Osteocyte (in vitro differentiated cells): ENCODE measurements at regions not wholly inside any gene's neighbourhood (a gene's known extent, or its start where the extent isn't known, plus 50 kb on each side); places are given as distances from the start of the nearest gene placed in this dataset.

Experiments used
- DNase-seq: peaks from one replicate; pipeline ENCODE4 v3.0.0; 2021; ENCODE audit warnings: mixed read lengths; ENCODE audit not compliant: unreplicated experiment; ENCODE audit errors: extremely low spot score
- H3K27ac Mint-ChIP-seq: one replicate; pipeline ENCODE4 v1.8.0; 2021; ENCODE audit warnings: mild to moderate bottlenecking, mixed read lengths; ENCODE audit not compliant: unreplicated experiment
- H3K27me3 Mint-ChIP-seq: one replicate; pipeline ENCODE4 v1.8.0; 2021; ENCODE audit warnings: mixed read lengths; ENCODE audit not compliant: unreplicated experiment
- H3K36me3 Mint-ChIP-seq: one replicate; pipeline ENCODE4 v1.8.0; 2021; ENCODE audit warnings: mixed read lengths; ENCODE audit not compliant: unreplicated experiment
- H3K4me1 Mint-ChIP-seq: one replicate; pipeline ENCODE4 v1.8.0; 2021; ENCODE audit warnings: mixed read lengths; ENCODE audit not compliant: unreplicated experiment
- H3K4me3 Mint-ChIP-seq: one replicate; pipeline ENCODE4 v1.8.0; 2021; ENCODE audit warnings: mild to moderate bottlenecking, moderate library complexity, mixed read lengths; ENCODE audit not compliant: unreplicated experiment
- H3K9me3 Mint-ChIP-seq: one replicate; pipeline ENCODE4 v1.8.0; 2021; ENCODE audit warnings: mixed read lengths; ENCODE audit not compliant: unreplicated experiment
- TF ChIP-seq, protein P1 (sequence below): fragments of 200-600 bp; sonication (generic); IDR thresholded peaks from 2 replicates; pipeline ENCODE4 v1.5.0; 2021; ENCODE audit warnings: antibody characterized with exemption, mild to moderate bottlenecking, moderate library complexity

DNA sequence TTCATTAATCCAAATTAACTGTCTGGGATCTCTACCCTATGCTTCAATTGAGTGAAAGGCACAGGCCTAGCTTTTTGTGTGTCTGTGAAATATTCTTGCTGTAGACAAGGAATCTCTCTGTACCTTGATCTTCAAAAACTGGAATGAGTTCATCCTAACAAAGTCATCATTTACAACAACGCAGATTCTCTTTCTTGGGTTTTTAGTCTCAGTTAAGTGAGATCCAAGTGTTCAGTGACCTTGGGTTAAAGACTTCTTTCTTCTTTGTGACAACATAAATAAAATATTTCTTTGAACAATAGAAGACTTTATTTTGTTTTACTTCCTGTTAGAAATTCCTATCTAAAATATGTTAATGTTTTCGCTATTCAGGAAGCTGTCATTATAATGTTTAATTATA lies 192.2 kb upstream of the LMNTD1 start:
- TF ChIP-seq, protein P1, sequence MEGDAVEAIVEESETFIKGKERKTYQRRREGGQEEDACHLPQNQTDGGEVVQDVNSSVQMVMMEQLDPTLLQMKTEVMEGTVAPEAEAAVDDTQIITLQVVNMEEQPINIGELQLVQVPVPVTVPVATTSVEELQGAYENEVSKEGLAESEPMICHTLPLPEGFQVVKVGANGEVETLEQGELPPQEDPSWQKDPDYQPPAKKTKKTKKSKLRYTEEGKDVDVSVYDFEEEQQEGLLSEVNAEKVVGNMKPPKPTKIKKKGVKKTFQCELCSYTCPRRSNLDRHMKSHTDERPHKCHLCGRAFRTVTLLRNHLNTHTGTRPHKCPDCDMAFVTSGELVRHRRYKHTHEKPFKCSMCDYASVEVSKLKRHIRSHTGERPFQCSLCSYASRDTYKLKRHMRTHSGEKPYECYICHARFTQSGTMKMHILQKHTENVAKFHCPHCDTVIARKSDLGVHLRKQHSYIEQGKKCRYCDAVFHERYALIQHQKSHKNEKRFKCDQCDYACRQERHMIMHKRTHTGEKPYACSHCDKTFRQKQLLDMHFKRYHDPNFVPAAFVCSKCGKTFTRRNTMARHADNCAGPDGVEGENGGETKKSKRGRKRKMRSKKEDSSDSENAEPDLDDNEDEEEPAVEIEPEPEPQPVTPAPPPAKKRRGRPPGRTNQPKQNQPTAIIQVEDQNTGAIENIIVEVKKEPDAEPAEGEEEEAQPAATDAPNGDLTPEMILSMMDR = no peak
- H3K27me3 Mint-ChIP-seq = no peaks in the 10 kb centered on the region
- no peak for DNase-seq

DNA sequence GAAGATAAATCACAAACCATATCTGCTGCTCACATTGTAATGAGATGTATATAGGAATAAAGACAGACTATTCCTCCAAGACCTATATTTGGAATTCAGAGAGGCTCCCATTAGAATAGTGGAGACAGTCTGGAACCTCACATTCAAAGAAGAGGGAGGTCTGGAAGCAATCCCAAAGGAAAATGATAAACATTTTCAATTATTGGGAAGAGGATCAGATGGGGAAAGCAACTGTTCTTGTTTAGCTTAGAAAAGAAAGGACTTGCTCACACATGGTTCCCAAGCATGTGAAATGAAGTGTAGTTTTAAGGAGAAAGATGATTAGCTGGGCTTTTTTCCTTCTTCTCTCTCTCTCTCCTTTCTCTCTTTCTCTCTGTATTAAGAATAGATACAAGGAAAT lies 193.0 kb upstream of the LMNTD1 start:
- TF ChIP-seq, protein P1 = no peak
- no peaks in the 10 kb centered on the region for H3K9me3 Mint-ChIP-seq
- no peaks in the 10 kb centered on the region for H3K4me1 Mint-ChIP-seq
- H3K4me3 Mint-ChIP-seq = no peak overlapping the region
- H3K36me3 Mint-ChIP-seq = no peaks in the 10 kb centered on the region
- no peaks in the 10 kb centered on the region for H3K27me3 Mint-ChIP-seq
- H3K27ac Mint-ChIP-seq = no peak overlapping the region
- no peak for DNase-seq

More for the DNA sequence above, 192.2 kb upstream of the LMNTD1 start:
- no peaks in the 10 kb centered on the region for H3K9me3 Mint-ChIP-seq
- H3K27ac Mint-ChIP-seq = no peak overlapping the region
- no peaks in the 10 kb centered on the region for H3K36me3 Mint-ChIP-seq
- no peaks in the 10 kb centered on the region for H3K4me1 Mint-ChIP-seq
- no peak overlapping the region for H3K4me3 Mint-ChIP-seq

DNA sequence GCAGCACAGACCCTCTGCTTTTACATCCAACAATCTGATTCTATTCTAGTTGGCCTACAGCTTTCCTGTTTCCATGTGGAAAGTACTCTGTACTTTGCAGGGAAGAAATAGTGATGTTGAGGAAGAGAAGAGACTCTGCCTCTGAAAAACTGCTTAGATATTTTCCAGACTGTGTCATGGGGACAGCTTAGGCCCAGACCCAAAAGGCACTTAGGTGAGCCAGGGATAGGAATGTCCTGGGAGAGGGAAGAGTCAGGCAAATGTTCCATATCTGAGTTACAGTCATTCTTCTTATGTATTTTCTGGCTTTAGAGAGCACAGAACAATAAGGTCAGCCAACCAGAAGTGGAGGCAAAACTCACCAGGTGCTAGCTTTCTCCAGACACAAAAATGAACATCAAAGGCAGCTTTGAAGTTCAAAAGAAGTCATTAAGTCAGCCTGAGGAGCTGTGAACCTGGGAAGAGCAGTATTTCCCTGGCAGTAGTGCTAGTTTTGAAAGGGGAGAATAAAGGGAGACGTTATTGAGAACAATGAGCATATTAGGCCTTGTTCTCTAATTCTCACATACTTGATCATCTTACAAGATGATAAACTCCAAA lies 199.7 kb upstream of the LMNTD1 start:
- Mint-ChIP-seq H3K4me1 (no peaks in the 10 kb centered on the region), H3K36me3 (no peaks in the 10 kb centered on the region), H3K9me3 (no peaks in the 10 kb centered on the region), H3K4me3 (no peak overlapping the region), H3K27me3 (no peaks in the 10 kb centered on the region), H3K27ac (no peak overlapping the region)
- TF ChIP-seq, protein P1 = no peak
- no peak for DNase-seq

DNA sequence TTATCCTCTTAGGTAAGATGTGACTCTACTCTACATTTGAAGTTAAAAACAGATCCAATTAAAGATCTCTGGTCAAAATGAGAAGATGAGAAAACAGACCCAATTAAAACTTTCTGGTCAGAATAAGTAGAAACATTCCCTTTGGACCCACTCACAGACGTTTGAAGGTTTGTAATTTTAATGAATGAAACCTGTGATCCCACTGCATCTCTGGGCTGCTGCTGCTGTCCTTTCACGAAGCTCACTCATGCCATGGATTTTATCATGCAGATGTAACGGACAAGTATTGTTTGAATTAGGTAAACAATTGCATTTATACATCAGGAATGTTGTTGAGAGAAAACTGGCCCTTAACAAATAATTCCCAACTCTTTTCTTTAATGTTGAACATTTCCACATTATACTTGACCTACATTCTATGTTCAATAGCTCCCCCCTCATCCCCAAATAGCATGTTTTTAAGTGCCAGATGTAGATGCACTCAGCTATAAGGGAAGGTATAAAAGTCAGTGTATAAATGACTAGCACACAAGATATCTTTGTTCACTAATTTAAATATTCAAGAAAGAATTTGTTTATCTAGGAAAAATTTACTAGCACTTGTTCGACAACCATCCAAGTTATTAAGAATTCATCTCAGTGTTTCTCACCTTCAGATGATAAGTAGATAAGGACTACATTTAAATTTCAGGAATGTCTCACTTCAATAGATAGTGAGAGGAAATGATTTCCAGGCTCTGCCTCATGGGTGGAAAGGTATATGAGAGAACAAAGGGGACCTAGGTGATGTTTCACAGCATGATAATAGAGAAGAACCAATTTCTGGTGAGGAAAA lies 202.3 kb upstream of the LMNTD1 start:
- Mint-ChIP-seq H3K27me3 (no peaks in the 10 kb centered on the region), H3K4me3 (no peak overlapping the region), H3K27ac (no peak overlapping the region), H3K36me3 (no peaks in the 10 kb centered on the region), H3K9me3 (no peaks in the 10 kb centered on the region), H3K4me1 (peaks cover 4% of the 10 kb centered on the region)
- no peak for DNase-seq
- TF ChIP-seq, protein P1 = no peak

DNA sequence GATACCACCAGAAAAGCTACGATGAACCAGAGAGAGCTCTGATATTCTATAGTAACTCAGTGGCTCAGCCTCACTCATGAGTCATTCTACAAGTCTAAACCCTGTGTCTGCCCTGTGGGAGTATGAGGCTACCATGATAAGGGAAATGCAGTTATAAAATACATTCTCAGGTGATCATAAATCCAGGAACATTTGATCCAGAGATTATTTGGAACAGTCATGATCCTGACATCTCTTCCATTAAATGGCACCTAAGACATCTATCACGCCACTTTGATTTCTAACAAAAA lies 202.6 kb upstream of the RASSF8 start:
- no peak for DNase-seq
- Mint-ChIP-seq H3K4me3 (no peak overlapping the region), H3K27ac (no peak overlapping the region), H3K4me1 (peaks cover 4% of the 10 kb centered on the region), H3K9me3 (no peaks in the 10 kb centered on the region), H3K36me3 (no peaks in the 10 kb centered on the region), H3K27me3 (no peaks in the 10 kb centered on the region)
- TF ChIP-seq, protein P1 = no peak
